PC-3 (cell line): ENCODE measurements at regions not wholly inside any gene's neighbourhood (a gene's known extent, or its start where the extent isn't known, plus 50 kb on each side); places are given as distances from the start of the nearest gene placed in this dataset.

ENCODE experiments used
- CTCF ChIP-seq: fragments of 300-600 bp; sonication (generic); conservative IDR thresholded peaks from 2 replicates; pipeline ENCODE4 v1.5.1; 2017; ENCODE audit warnings: antibody characterized with exemption, low read depth, mild to moderate bottlenecking, low read length
- EZH2 ChIP-seq: fragments of 300-600 bp; sonication (generic); IDR thresholded peaks from one replicate; pipeline ENCODE4 v1.6.1; 2017; ENCODE audit warnings: antibody characterized with exemption, mild to moderate bottlenecking, low read length; ENCODE audit not compliant: unreplicated experiment
- EZH2phosphoT487 ChIP-seq: fragments of 300-600 bp; sonication (generic); IDR thresholded peaks from 2 replicates; pipeline ENCODE4 v1.6.1; 2018; ENCODE audit warnings: mild to moderate bottlenecking, antibody characterized with exemption, low read length, borderline replicate concordance

- no peak for TF ChIP-seq CTCF
- no peak for TF ChIP-seq EZH2
- TF ChIP-seq EZH2phosphoT487 = no peak
Measured at GRCh38 chr5:91770400-91770799, 387.3 kb upstream of the ARRDC3 start.
